Aorta (tissue), 5 donors: ENCODE measurements at regions not wholly inside any gene's neighbourhood (a gene's known extent, or its start where the extent isn't known, plus 50 kb on each side); places are given as distances from the start of the nearest gene placed in this dataset.

Experiments used
- ATAC-seq: fragments of 200-7000 bp; cut with Tn5 transposase; one replicate; pipeline ENCODE4 v1.9.1; 2022; ENCODE audit warnings: moderate library complexity; ENCODE audit not compliant: low FRiP score
- DNase-seq, 2 donors: peaks; one replicate each; pipeline ENCODE4 v3.0.0-alpha.2; 2020
- H3K27ac ChIP-seq, 2 donors: one replicate each; pipeline ENCODE4 v1.5.1; 2013; ENCODE audit warnings: low read length in 2 of 2, mild to moderate bottlenecking in 2 of 2, moderate library complexity in 2 of 2, control low read depth in 1 of 2, inconsistent platforms in 1 of 2, low read depth in 1 of 2
- H3K27me3 ChIP-seq, 2 donors: one replicate each; pipeline ENCODE4 v1.6.1; 2013; ENCODE audit warnings: control low read depth in 1 of 2, low read length in 1 of 2, mild to moderate bottlenecking in 1 of 2, moderate library complexity in 1 of 2; ENCODE audit not compliant: insufficient read depth in 2 of 2, control insufficient read depth in 1 of 2
- H3K36me3 ChIP-seq, 2 donors: one replicate each; pipeline ENCODE4 v1.6.1; 2013; ENCODE audit warnings: control low read depth in 1 of 2, low read length in 1 of 2, mild to moderate bottlenecking in 1 of 2; ENCODE audit not compliant: insufficient read depth in 2 of 2, control insufficient read depth in 1 of 2
- H3K4me1 ChIP-seq, 2 donors: one replicate each; pipeline ENCODE4 v1.6.1; 2013; ENCODE audit warnings: low read length in 2 of 2, control low read depth in 1 of 2, mild to moderate bottlenecking in 1 of 2, moderate library complexity in 1 of 2; ENCODE audit not compliant: insufficient read depth in 2 of 2, control insufficient read depth in 1 of 2
- H3K4me3 ChIP-seq, 2 donors: one replicate each; pipeline ENCODE4 v1.5.1; 2013; ENCODE audit warnings: low read length in 2 of 2, control low read depth in 1 of 2, mild to moderate bottlenecking in 1 of 2
- H3K9me3 ChIP-seq: one replicate; pipeline ENCODE4 v1.6.1; 2013; ENCODE audit warnings: mild to moderate bottlenecking, low read length; ENCODE audit not compliant: control insufficient read depth
- WGBS, 2 donors: extraction: QIAGEN DNeasy Blood & Tissue Kit; methylation state at CpG; one replicate each; pipeline ENCODE4 v1.1.7; 2013; 5-methylcytosine and 5-hydroxymethylcytosine counted together
- intact Hi-C, 2 donors: fragments of 100-400 bp; cut with DNase I; formaldehyde crosslinking; loops; one replicate each; pipeline versions ENCODE4 v1.14.2 to v1.15.0; 2022
- donor health status: healthy with polysubstance abuse.
- donor health status: Bipolar disorder and iron deficiency.
- donor health status: DM: no; HTN: no; CAD: no.
- donor health status: DM: no; HTN: no; CAD: no.
- donor health status: DM: yes; HTN: yes; CAD: no.

- Histone ChIP-seq H3K27me3 (no peaks in the 10 kb centered on the region), H3K4me3 (no peak overlapping the region), H3K4me1 (no peaks in the 10 kb centered on the region), H3K36me3 (no peaks in the 10 kb centered on the region), H3K27ac (no peak overlapping the region), H3K9me3 (no peaks in the 10 kb centered on the region)
- DNase-seq (no peak), ATAC-seq (no peak)
- intact Hi-C loops: no loop called here
- WGBS, 2 donors: 80 to 88% methylated on average over 3 of the region's 3 CpGs
Measured at GRCh38 chr5:23001120-23001519, 148.0 kb upstream of the CDH12 start.

GRCh38 chr5:22998774-22999173 lies 145.6 kb upstream of the CDH12 start:
- WGBS, 2 donors: 40 to 51% methylated on average over 1 of the region's 1 CpG
- ATAC-seq (no peak), DNase-seq (no peak)
- Histone ChIP-seq H3K4me1 (no peaks in the 10 kb centered on the region), H3K9me3 (no peaks in the 10 kb centered on the region), H3K27ac (no peak overlapping the region), H3K36me3 (no peaks in the 10 kb centered on the region), H3K4me3 (no peak overlapping the region), H3K27me3 (no peaks in the 10 kb centered on the region)
- intact Hi-C loops: no loop called here

- DNase-seq (no peak), ATAC-seq (no peak)
- Histone ChIP-seq H3K4me3 (no peak overlapping the region), H3K9me3 (no peaks in the 10 kb centered on the region), H3K4me1 (no peaks in the 10 kb centered on the region), H3K27ac (no peak overlapping the region), H3K27me3 (no peaks in the 10 kb centered on the region), H3K36me3 (no peaks in the 10 kb centered on the region)
- intact Hi-C loops: no loop called here
Measured at GRCh38 chr5:22998362-22998761, 145.2 kb upstream of the CDH12 start.

GRCh38 chr5:22988937-22989336 lies 135.8 kb upstream of the CDH12 start:
- DNase-seq (no peak), ATAC-seq (no peak)
- H3K27ac ChIP-seq: no peak overlapping the region
- H3K36me3 ChIP-seq: no peaks in the 10 kb centered on the region
- intact Hi-C loops: no loop called here
- 83 to 87% methylated on average over 6 of the region's 6 CpGs for WGBS, 2 donors
- H3K9me3 ChIP-seq: peaks cover 2% of the 10 kb centered on the region
- no peak overlapping the region for H3K4me3 ChIP-seq
- H3K4me1 ChIP-seq: no peaks in the 10 kb centered on the region
- H3K27me3 ChIP-seq: no peaks in the 10 kb centered on the region

- no peaks in the 10 kb centered on the region for H3K9me3 ChIP-seq
- intact Hi-C loops: no loop called here
- H3K27me3 ChIP-seq: no peaks in the 10 kb centered on the region
- H3K4me3 ChIP-seq: no peak overlapping the region
- DNase-seq (no peak), ATAC-seq (no peak)
- H3K27ac ChIP-seq: no peak overlapping the region
- no peaks in the 10 kb centered on the region for H3K36me3 ChIP-seq
- H3K4me1 ChIP-seq: no peaks in the 10 kb centered on the region
Measured at GRCh38 chr5:22986281-22986680, 133.1 kb upstream of the CDH12 start.

- intact Hi-C loops: no loop called here
- no peaks in the 10 kb centered on the region for H3K4me1 ChIP-seq
- no peaks in the 10 kb centered on the region for H3K27me3 ChIP-seq
- no peak for DNase-seq
- ATAC-seq: no peak
- 43 to 48% methylated on average over 1 of the region's 1 CpG for WGBS, 2 donors
- H3K27ac ChIP-seq: no peak overlapping the region
- H3K9me3 ChIP-seq: no peaks in the 10 kb centered on the region
- H3K36me3 ChIP-seq: no peaks in the 10 kb centered on the region
- no peak overlapping the region for H3K4me3 ChIP-seq
Measured at GRCh38 chr5:22985446-22985845, 132.3 kb upstream of the CDH12 start.

GRCh38 chr5:22970956-22971618 lies 117.9 kb upstream of the CDH12 start:
- Histone ChIP-seq H3K27ac (no peak overlapping the region), H3K9me3 (no peaks in the 10 kb centered on the region), H3K27me3 (no peaks in the 10 kb centered on the region), H3K36me3 (no peaks in the 10 kb centered on the region), H3K4me3 (no peak overlapping the region), H3K4me1 (no peaks in the 10 kb centered on the region)
- intact Hi-C loops: no loop called here
- ATAC-seq: peak; percentile 19
- WGBS, 2 donors: 82 to 86% methylated on average over 8 of the region's 8 CpGs
- DNase-seq: no peak

GRCh38 chr5:22970491-22970890 lies 117.3 kb upstream of the CDH12 start:
- no peaks in the 10 kb centered on the region for H3K4me1 ChIP-seq
- no peaks in the 10 kb centered on the region for H3K27me3 ChIP-seq
- H3K27ac ChIP-seq: no peak overlapping the region
- H3K36me3 ChIP-seq: no peaks in the 10 kb centered on the region
- intact Hi-C loops: no loop called here
- no peak overlapping the region for H3K4me3 ChIP-seq
- no peak for ATAC-seq
- WGBS, 2 donors: 26 to 32% methylated on average over 5 of the region's 5 CpGs
- no peak for DNase-seq
- no peaks in the 10 kb centered on the region for H3K9me3 ChIP-seq

- H3K36me3 ChIP-seq: no peaks in the 10 kb centered on the region
- 89 to 90% methylated on average over 2 of the region's 2 CpGs for WGBS, 2 donors
- no peak overlapping the region for H3K4me3 ChIP-seq
- H3K4me1 ChIP-seq: no peaks in the 10 kb centered on the region
- H3K27me3 ChIP-seq: no peaks in the 10 kb centered on the region
- DNase-seq (no peak), ATAC-seq (no peak)
- intact Hi-C loops: no loop called here
- no peak overlapping the region for H3K27ac ChIP-seq
- H3K9me3 ChIP-seq: no peaks in the 10 kb centered on the region
Measured at GRCh38 chr5:22968386-22968785, 115.2 kb upstream of the CDH12 start.
